ENCODE measurements at regions not wholly inside any gene's neighbourhood (a gene's known extent, or its start where the extent isn't known, plus 50 kb on each side); places are given as distances from the start of the nearest gene placed in this dataset.

DNA sequence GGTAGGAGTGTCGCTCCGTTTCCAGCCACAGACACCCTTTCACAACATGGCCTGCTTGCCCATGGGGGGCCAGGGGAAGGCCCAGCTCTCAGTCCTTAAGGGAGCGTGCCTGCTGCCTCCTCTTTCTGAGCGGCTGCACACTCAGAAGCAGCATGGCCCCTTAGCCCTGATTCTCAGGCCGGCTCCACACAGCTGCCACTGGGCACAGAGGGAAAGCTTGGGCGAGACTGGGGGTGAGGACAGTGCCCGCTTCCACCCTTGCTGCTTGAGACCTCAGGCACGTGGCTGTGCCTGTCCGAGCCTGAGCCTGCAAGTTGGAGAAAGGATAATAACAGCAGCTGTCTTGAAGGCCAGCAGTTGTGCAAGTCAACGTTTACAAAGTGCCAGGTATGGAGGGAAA lies 416.3 kb downstream of the SHANK2 start:
- no peak for DNase-seq

DNA sequence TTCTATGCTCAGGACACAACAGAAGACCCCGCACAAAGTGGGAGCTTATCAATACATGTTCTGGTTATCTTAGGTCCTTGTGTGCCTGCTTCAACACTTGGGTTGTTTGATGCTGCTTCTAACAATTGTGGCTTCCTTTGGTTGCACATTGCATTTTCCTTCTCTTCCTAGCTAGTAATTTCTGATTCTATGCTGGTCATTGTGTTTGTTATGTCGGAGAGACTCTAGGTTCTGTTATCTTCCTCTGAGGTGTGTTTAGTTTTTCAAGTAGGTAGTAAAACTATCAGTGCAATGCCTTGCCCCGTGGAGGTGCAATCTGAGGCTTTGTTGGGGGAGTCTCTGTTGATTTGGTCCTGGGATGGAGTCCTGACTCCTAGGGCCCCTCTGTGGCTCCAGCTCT lies 414.2 kb downstream of the SHANK2 start:
- no peak for DNase-seq

GRCh38 chr11:70839851-70840250 lies 412.5 kb downstream of the SHANK2 start:
- no peak for DNase-seq

DNA sequence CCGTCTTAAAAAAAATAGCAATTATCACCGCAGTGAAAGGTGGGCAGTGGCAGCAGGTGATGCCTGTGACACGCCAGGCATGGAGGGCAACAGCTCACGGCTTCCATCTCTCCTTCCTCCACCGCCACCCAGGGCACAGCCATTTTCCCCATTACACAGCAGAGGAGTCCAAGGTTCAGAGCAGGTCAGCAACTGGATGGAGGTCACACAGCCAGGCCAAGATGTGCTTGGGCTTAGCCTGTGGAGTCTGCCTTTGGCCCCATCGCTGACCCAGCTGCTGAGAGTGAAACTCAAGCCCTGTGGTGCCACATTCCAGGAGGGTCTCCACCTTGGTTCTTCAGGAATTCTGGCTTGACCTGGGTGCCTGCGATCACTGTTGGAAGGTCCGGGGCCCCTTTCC lies 411.1 kb downstream of the SHANK2 start:
- DNase-seq = no peak

DNA sequence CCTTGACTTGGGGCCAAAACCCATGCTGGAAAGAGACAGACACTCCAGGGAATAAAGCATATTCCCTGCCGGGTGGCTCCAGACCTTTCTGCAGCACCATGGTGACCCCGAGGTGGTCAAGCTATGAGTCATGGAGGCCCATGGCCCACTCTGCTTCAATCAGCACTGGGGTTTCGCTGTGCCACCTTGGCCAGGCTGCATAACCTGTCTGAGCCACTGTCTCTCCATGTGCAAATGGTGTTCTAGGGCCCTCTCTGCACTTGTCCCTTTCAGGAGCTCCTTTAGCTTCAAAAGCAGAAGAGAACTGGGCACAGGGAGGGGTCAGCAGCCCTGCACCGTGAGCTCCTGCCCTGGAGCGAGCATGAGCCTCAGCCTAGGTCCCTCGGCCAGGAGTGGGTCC lies 410.1 kb downstream of the SHANK2 start:
- DNase-seq = no peak

DNA sequence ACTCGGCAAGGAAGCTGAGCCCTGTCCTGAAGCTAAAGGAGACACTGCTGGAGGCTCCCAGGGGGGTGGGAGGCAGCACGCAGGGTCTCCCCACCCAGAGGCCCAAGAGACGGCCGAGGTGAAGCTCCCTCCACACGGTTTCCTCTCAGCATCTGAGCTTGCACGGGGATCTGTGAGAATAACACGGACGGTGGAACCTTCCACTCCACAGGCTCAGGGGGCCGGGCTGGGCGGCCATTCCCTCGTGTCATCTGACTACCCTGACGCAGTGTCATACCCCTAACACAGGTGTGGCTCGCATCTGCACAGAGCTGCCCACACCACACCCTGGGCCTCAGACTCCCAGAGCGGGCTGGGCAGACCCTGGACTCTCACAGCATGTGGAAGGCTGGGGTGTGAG lies 409.7 kb downstream of the SHANK2 start:
- no peak for DNase-seq

GRCh38 chr11:70843906-70844305 lies 408.5 kb downstream of the SHANK2 start:
- DNase-seq = no peak

- DNase-seq = no peak
Observed at GRCh38 chr11:70844387-70844786, 408.0 kb downstream of the SHANK2 start.

GRCh38 chr11:70845591-70846041 lies 406.8 kb downstream of the SHANK2 start:
- DNase-seq = no peak

GRCh38 chr11:70846781-70847655 lies 405.4 kb downstream of the SHANK2 start:
- no peak for DNase-seq

DNA sequence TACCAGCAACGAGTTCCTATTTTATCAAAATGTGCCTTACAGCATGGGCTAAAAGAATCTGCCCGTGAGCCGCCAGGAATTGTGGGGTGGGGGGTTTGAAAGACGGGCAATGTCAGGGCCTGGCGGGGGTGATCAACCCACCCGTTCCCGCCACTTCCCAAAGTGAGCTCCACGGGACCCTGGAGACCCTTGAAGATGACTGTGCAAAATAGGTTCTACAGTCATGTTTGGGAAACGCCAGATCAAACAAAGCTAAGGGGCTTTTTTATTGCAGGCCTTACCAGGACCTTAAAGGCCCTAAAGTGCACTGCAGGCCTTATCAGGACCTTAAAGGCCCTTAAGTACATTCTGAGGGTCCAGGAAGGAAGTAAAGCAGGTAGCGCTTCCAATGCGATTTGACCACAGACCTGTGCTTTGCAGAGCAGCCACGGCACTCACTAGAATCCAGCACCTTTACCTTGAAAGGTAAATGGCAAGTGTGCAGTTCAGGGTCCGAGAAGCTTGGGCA lies 404.1 kb downstream of the SHANK2 start:
- DNase-seq = no peak

GRCh38 chr11:70849031-70849430 lies 403.3 kb downstream of the SHANK2 start:
- no peak for DNase-seq

- no peak for DNase-seq
Observed at GRCh38 chr11:70851308-70851707, 401.1 kb downstream of the SHANK2 start.

GRCh38 chr11:70851907-70852306 lies 400.5 kb downstream of the SHANK2 start:
- DNase-seq = no peak

- no peak for DNase-seq
Observed at GRCh38 chr11:70853068-70853769, 399.2 kb downstream of the SHANK2 start.

DNA sequence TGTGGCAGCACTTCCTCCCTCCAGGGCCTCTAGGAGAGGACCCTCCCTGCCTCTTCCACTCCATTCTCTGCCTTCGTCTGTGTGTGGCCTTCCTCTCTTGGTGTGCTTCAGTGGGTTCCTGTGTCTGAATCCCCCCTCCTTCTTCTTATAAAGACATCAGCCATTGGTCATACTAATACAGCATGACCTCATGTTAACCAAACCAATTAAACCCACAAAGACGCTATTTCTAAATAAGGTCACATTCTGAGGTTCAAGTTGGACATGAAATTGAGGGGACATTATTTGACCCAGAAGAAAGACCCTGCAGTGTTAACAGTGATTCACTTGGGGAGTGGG lies 398.6 kb downstream of the SHANK2 start:
- no peak for DNase-seq

- DNase-seq = no peak
Observed at GRCh38 chr11:70854201-70854600, 398.2 kb downstream of the SHANK2 start.

DNA sequence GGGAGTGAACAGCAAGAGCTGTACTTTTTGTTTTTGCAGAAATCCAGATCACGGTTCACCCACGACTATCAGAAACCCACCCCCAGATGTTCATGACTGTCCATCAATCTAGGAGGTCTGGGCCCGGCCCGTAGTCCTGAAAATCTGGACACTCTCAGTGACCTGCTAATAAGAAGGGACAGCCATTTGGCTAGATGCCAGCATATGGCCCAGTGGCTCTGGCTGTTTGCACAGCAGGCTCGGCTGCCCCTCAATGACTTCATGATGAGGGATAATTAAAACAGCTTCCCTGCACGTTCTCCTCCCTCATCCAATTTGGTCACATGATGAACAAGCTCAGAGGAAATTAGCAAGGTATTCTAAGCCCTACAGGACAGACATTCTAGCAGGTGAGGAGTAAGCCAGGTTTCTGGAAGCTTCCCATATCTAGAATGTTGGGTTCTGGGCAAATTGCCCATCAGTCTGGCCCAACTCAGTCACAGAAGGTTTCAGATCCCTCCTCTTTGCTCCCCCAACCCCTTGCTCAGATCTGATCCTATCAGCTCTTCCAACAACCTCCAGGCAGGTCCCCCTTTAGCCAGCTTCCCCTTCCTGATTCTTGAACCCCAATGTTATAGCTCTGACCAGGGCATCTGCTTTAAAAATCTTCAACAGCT lies 397.3 kb downstream of the SHANK2 start:
- no peak for DNase-seq

DNA sequence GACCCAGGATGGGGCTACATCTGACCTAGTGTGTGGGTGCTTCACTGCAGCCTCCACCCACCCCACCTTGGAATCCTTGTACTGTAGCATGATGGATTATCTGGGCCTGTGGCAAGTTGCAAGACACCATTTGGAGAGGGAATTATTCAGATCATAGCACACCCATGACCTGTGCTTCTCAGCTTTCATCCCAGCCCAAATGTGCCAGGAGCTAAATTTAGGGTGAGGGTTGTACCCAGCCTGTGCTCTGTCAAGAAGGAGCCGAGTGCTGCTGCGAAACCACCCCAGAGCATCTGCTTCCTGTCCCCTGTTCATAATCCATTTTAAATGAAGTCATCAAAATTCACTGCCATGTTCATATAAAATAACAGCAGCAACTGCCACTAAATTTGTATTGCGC lies 394.5 kb downstream of the SHANK2 start:
- DNase-seq = no peak

- no peak for DNase-seq
Observed at GRCh38 chr11:70859180-70859579, 393.2 kb downstream of the SHANK2 start.

- DNase-seq = no peak
Observed at GRCh38 chr11:70860888-70861287, 391.5 kb downstream of the SHANK2 start.

DNA sequence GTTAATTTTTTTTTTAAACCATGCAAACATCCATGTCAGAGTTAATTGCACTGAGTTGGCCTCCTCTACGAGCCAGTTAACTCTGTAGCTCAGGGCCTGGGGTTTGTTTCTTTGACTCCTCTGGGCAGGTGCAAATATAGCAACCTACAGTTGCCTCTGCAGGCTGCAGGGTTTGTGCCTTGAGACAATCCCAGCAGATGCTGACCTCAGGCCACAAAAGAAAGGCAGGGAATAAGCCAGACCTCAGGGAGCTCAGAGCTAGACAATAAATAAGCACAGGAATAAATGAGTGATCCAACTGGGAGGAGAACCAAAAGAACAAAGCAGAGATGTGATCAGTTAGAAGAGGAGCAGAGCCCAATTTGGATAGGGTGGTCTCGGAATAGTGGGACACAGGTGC lies 390.8 kb downstream of the SHANK2 start:
- DNase-seq = no peak

GRCh38 chr11:70862093-70862492 lies 390.3 kb downstream of the SHANK2 start:
- DNase-seq = no peak

- DNase-seq = no peak
Observed at GRCh38 chr11:70863186-70863585, 389.2 kb downstream of the SHANK2 start.

Data from stimulated activated CD4-positive, alpha-beta T cell treated with anti-CD3 and anti-CD28 coated beads, Interleukin-1b, Interleukin-23, amount 100 ng/mL, for 48 hours (primary cell).